ENCODE measurements at regions not wholly inside any gene's neighbourhood (a gene's known extent, or its start where the extent isn't known, plus 50 kb on each side); places are given as distances from the start of the nearest gene placed in this dataset.

DNA sequence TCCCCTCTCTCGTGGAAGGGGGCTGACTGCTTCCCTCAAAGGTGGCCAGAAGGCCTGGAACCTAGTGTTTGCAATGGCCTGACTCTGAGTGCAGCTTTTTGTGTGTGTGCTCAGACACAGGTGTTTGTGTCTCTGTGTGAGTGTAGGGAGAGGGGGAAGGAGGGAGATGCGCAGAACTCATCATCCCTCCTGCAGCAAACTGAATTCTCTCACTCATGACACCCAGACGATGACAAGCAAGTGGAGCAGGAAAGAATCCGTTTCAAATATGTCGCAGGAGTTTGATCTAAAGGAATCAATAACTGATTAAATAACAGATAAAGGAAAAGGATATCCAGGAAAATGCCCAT, 101.4 kb downstream of the TNFAIP3 start:
- TF ChIP-seq POLR2A (IDR thresholded peaks at IDR 0.05) = no peak
- TF ChIP-seq, protein P1, sequence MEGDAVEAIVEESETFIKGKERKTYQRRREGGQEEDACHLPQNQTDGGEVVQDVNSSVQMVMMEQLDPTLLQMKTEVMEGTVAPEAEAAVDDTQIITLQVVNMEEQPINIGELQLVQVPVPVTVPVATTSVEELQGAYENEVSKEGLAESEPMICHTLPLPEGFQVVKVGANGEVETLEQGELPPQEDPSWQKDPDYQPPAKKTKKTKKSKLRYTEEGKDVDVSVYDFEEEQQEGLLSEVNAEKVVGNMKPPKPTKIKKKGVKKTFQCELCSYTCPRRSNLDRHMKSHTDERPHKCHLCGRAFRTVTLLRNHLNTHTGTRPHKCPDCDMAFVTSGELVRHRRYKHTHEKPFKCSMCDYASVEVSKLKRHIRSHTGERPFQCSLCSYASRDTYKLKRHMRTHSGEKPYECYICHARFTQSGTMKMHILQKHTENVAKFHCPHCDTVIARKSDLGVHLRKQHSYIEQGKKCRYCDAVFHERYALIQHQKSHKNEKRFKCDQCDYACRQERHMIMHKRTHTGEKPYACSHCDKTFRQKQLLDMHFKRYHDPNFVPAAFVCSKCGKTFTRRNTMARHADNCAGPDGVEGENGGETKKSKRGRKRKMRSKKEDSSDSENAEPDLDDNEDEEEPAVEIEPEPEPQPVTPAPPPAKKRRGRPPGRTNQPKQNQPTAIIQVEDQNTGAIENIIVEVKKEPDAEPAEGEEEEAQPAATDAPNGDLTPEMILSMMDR (IDR thresholded peaks at IDR 0.05) = no peak
- TF ChIP-seq EP300 (IDR thresholded peaks at IDR 0.05) = no peak
- no peak for TF ChIP-seq POLR2AphosphoS5 (IDR thresholded peaks at IDR 0.05)
